ENCODE measurements at regions not wholly inside any gene's neighbourhood (a gene's known extent, or its start where the extent isn't known, plus 50 kb on each side); places are given as distances from the start of the nearest gene placed in this dataset.

GRCh38 chr1:55353707-55354620 is 138.8 kb upstream of the USP24 start:
- no peaks in the 10 kb centered on the region for H3K36me3 ChIP-seq (ENCODE audit: control insufficient read depth in 1 of 2, insufficient read depth in 2 of 2, low read depth in 1 of 2, low read length in 2 of 2)
- no peaks in the 10 kb centered on the region for H3K27me3 ChIP-seq (ENCODE audit: control insufficient read depth in 1 of 2, insufficient read depth in 1 of 2, low read length in 2 of 2)
- H4K91ac ChIP-seq (ENCODE audit: low read length): no peak overlapping the region
- H3K14ac ChIP-seq (ENCODE audit: low read length in 2 of 2): no peak overlapping the region
- no peak overlapping the region for H2BK12ac ChIP-seq (ENCODE audit: low read length in 2 of 2)
- no peak overlapping the region for H3K18ac ChIP-seq (ENCODE audit: low read depth in 1 of 2, low read length in 2 of 2)
- no peak overlapping the region for H3K4me2 ChIP-seq (ENCODE audit: low read length, poor library complexity, severe bottlenecking)
- WGBS: 79% methylated on average over 10 of the region's 10 CpGs
- no peak overlapping the region for H3K23ac ChIP-seq (ENCODE audit: low read length in 2 of 2)
- no peak overlapping the region for H4K8ac ChIP-seq (ENCODE audit: low read length)
- no peak overlapping the region for H2BK5ac ChIP-seq (ENCODE audit: low read depth, low read length, poor library complexity, severe bottlenecking)
- no peak overlapping the region for H3K4ac ChIP-seq (ENCODE audit: low read depth in 1 of 2, low read length in 2 of 2)
- no peak overlapping the region for H2AFZ ChIP-seq (ENCODE audit: low read depth, low read length)
- no peak for DNase-seq
- H3K9me3 ChIP-seq (ENCODE audit: control insufficient read depth, low read length): no peaks in the 10 kb centered on the region
- no peak overlapping the region for H2BK15ac ChIP-seq (ENCODE audit: low read depth, poor library complexity, severe bottlenecking)
- H2AK5ac ChIP-seq (ENCODE audit: low read length, severe bottlenecking): no peak overlapping the region
- no peaks in the 10 kb centered on the region for H3K79me1 ChIP-seq (replicated peaks; ENCODE audit: low read length, poor library complexity, severe bottlenecking)
- H3K4me1 ChIP-seq (ENCODE audit: control insufficient read depth, insufficient read depth, low read depth, low read length): no peaks in the 10 kb centered on the region
- no peak overlapping the region for H3K4me3 ChIP-seq (ENCODE audit: insufficient read depth in 1 of 2, low read depth in 1 of 2, low read length in 2 of 2)
- no peak overlapping the region for H3K9ac ChIP-seq (ENCODE audit: low read length)
- H2BK120ac ChIP-seq (ENCODE audit: low read depth, low read length): no peak overlapping the region
- H3K27ac ChIP-seq (ENCODE audit: low read length, poor library complexity, severe bottlenecking): no peak overlapping the region

GRCh38 chr1:55352811-55353180 is 137.6 kb upstream of the USP24 start:
- H2AK5ac ChIP-seq (ENCODE audit: low read length, severe bottlenecking): no peak overlapping the region
- no peak overlapping the region for H3K4me2 ChIP-seq (ENCODE audit: low read length, poor library complexity, severe bottlenecking)
- H3K79me1 ChIP-seq (replicated peaks; ENCODE audit: low read length, poor library complexity, severe bottlenecking): no peaks in the 10 kb centered on the region
- H4K91ac ChIP-seq (ENCODE audit: low read length): no peak overlapping the region
- H2BK120ac ChIP-seq (ENCODE audit: low read depth, low read length): no peak overlapping the region
- H3K4ac ChIP-seq (ENCODE audit: low read depth in 1 of 2, low read length in 2 of 2): peak overlapping the region in 1 of 2 experiments; percentile 40
- no peak overlapping the region for H2BK15ac ChIP-seq (ENCODE audit: low read depth, poor library complexity, severe bottlenecking)
- H3K18ac ChIP-seq (ENCODE audit: low read depth in 1 of 2, low read length in 2 of 2): no peak overlapping the region
- H2BK5ac ChIP-seq (ENCODE audit: low read depth, low read length, poor library complexity, severe bottlenecking): no peak overlapping the region
- no peaks in the 10 kb centered on the region for H3K27me3 ChIP-seq (ENCODE audit: control insufficient read depth in 1 of 2, insufficient read depth in 1 of 2, low read length in 2 of 2)
- no peaks in the 10 kb centered on the region for H3K4me1 ChIP-seq (ENCODE audit: control insufficient read depth, insufficient read depth, low read depth, low read length)
- no peak overlapping the region for H3K9ac ChIP-seq (ENCODE audit: low read length)
- H2BK12ac ChIP-seq (ENCODE audit: low read length in 2 of 2): no peak overlapping the region
- WGBS: no CpG with 5 or more reads among the region's 1 CpG
- no peaks in the 10 kb centered on the region for H3K9me3 ChIP-seq (ENCODE audit: control insufficient read depth, low read length)
- no peak overlapping the region for H3K23ac ChIP-seq (ENCODE audit: low read length in 2 of 2)
- no peaks in the 10 kb centered on the region for H3K36me3 ChIP-seq (ENCODE audit: control insufficient read depth in 1 of 2, insufficient read depth in 2 of 2, low read depth in 1 of 2, low read length in 2 of 2)
- no peak overlapping the region for H3K14ac ChIP-seq (ENCODE audit: low read length in 2 of 2)
- H3K27ac ChIP-seq (ENCODE audit: low read length, poor library complexity, severe bottlenecking): no peak overlapping the region
- H3K4me3 ChIP-seq (ENCODE audit: insufficient read depth in 1 of 2, low read depth in 1 of 2, low read length in 2 of 2): no peak overlapping the region
- H2AFZ ChIP-seq (ENCODE audit: low read depth, low read length): no peak overlapping the region
- H4K8ac ChIP-seq (ENCODE audit: low read length): no peak overlapping the region
- DNase-seq: no peak

- Histone ChIP-seq H3K4ac (ENCODE audit: low read depth in 1 of 2, low read length in 2 of 2) (peak overlapping the region in 1 of 2 experiments; percentile 40), H3K9ac (ENCODE audit: low read length) (peak overlapping the region; percentile 44), H3K4me3 (ENCODE audit: insufficient read depth in 1 of 2, low read depth in 1 of 2, low read length in 2 of 2) (no peak overlapping the region), H2BK15ac (ENCODE audit: low read depth, poor library complexity, severe bottlenecking) (no peak overlapping the region), H2BK120ac (ENCODE audit: low read depth, low read length) (no peak overlapping the region), H2BK12ac (ENCODE audit: low read length in 2 of 2) (no peak overlapping the region), H2BK5ac (ENCODE audit: low read depth, low read length, poor library complexity, severe bottlenecking) (no peak overlapping the region), H2AFZ (ENCODE audit: low read depth, low read length) (no peak overlapping the region), H3K27ac (ENCODE audit: low read length, poor library complexity, severe bottlenecking) (no peak overlapping the region), H3K23ac (ENCODE audit: low read length in 2 of 2) (no peak overlapping the region), H4K91ac (ENCODE audit: low read length) (no peak overlapping the region), H3K27me3 (ENCODE audit: control insufficient read depth in 1 of 2, insufficient read depth in 1 of 2, low read length in 2 of 2) (no peaks in the 10 kb centered on the region), H3K36me3 (ENCODE audit: control insufficient read depth in 1 of 2, insufficient read depth in 2 of 2, low read depth in 1 of 2, low read length in 2 of 2) (no peaks in the 10 kb centered on the region), H3K14ac (ENCODE audit: low read length in 2 of 2) (no peak overlapping the region), H4K8ac (ENCODE audit: low read length) (no peak overlapping the region), H3K4me2 (ENCODE audit: low read length, poor library complexity, severe bottlenecking) (no peak overlapping the region), H3K18ac (ENCODE audit: low read depth in 1 of 2, low read length in 2 of 2) (no peak overlapping the region), H3K4me1 (ENCODE audit: control insufficient read depth, insufficient read depth, low read depth, low read length) (no peaks in the 10 kb centered on the region), H3K9me3 (ENCODE audit: control insufficient read depth, low read length) (no peaks in the 10 kb centered on the region), H2AK5ac (ENCODE audit: low read length, severe bottlenecking) (no peak overlapping the region), H3K79me1 (replicated peaks; ENCODE audit: low read length, poor library complexity, severe bottlenecking) (no peaks in the 10 kb centered on the region)
- WGBS: 89% methylated on average over 7 of the region's 7 CpGs
- no peak for DNase-seq
Measured at GRCh38 chr1:55352080-55352810, 137.1 kb upstream of the USP24 start.

GRCh38 chr1:55348356-55348755 is 133.2 kb upstream of the USP24 start:
- Histone ChIP-seq H3K9ac (ENCODE audit: low read length) (no peak overlapping the region), H2BK15ac (ENCODE audit: low read depth, poor library complexity, severe bottlenecking) (no peak overlapping the region), H2BK5ac (ENCODE audit: low read depth, low read length, poor library complexity, severe bottlenecking) (no peak overlapping the region), H3K14ac (ENCODE audit: low read length in 2 of 2) (no peak overlapping the region), H4K8ac (ENCODE audit: low read length) (no peak overlapping the region), H2BK12ac (ENCODE audit: low read length in 2 of 2) (no peak overlapping the region), H3K27ac (ENCODE audit: low read length, poor library complexity, severe bottlenecking) (no peak overlapping the region), H3K27me3 (ENCODE audit: control insufficient read depth in 1 of 2, insufficient read depth in 1 of 2, low read length in 2 of 2) (no peaks in the 10 kb centered on the region), H2AFZ (ENCODE audit: low read depth, low read length) (no peak overlapping the region), H3K4me3 (ENCODE audit: insufficient read depth in 1 of 2, low read depth in 1 of 2, low read length in 2 of 2) (no peak overlapping the region), H3K79me1 (replicated peaks; ENCODE audit: low read length, poor library complexity, severe bottlenecking) (no peaks in the 10 kb centered on the region), H3K18ac (ENCODE audit: low read depth in 1 of 2, low read length in 2 of 2) (no peak overlapping the region), H3K9me3 (ENCODE audit: control insufficient read depth, low read length) (no peaks in the 10 kb centered on the region), H4K91ac (ENCODE audit: low read length) (no peak overlapping the region), H3K4me2 (ENCODE audit: low read length, poor library complexity, severe bottlenecking) (no peak overlapping the region), H3K36me3 (ENCODE audit: control insufficient read depth in 1 of 2, insufficient read depth in 2 of 2, low read depth in 1 of 2, low read length in 2 of 2) (no peaks in the 10 kb centered on the region), H2AK5ac (ENCODE audit: low read length, severe bottlenecking) (no peak overlapping the region), H3K23ac (ENCODE audit: low read length in 2 of 2) (no peak overlapping the region), H3K4ac (ENCODE audit: low read depth in 1 of 2, low read length in 2 of 2) (no peak overlapping the region), H3K4me1 (ENCODE audit: control insufficient read depth, insufficient read depth, low read depth, low read length) (no peaks in the 10 kb centered on the region), H2BK120ac (ENCODE audit: low read depth, low read length) (no peak overlapping the region)
- DNase-seq: no peak
- 0% methylated on average over 1 of the region's 1 CpG for WGBS
